ENCODE measurements at regions not wholly inside any gene's neighbourhood (a gene's known extent, or its start where the extent isn't known, plus 50 kb on each side); places are given as distances from the start of the nearest gene placed in this dataset.

DNA sequence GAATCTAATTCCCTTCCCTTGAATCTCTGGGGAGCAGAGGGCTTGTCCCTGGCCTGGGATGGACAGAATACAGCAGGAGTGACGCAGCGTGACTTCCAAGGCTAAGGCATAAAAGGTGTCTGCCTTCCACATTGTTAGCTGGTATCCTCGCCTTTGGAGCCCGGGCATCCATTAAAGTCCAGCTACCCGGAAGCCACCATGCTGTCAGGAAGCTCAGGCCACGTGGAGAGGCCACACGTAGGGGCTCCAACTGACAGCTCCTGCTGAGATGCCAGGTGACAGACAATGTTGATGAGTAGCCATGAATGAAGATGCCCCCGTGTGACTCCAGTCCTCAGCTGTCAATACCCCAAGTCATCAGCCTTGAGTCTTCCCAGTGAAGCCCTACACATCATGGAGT is 99.9 kb downstream of the OAT start:
- no peak overlapping the region for H3K27ac ChIP-seq
- H3K4me1 ChIP-seq = no peaks in the 10 kb centered on the region
- no peak overlapping the region for H3K4me3 ChIP-seq
- 86 to 88% methylated on average over 8 of the region's 8 CpGs for WGBS, 2 donors
- H3K9me3 ChIP-seq = no peaks in the 10 kb centered on the region
- intact Hi-C loops (cut with DNase I) = no loop called here
- no peak for FAIRE-seq
- ATAC-seq = no peak
- no peaks in the 10 kb centered on the region for H3K27me3 ChIP-seq
- TF ChIP-seq, protein P1, sequence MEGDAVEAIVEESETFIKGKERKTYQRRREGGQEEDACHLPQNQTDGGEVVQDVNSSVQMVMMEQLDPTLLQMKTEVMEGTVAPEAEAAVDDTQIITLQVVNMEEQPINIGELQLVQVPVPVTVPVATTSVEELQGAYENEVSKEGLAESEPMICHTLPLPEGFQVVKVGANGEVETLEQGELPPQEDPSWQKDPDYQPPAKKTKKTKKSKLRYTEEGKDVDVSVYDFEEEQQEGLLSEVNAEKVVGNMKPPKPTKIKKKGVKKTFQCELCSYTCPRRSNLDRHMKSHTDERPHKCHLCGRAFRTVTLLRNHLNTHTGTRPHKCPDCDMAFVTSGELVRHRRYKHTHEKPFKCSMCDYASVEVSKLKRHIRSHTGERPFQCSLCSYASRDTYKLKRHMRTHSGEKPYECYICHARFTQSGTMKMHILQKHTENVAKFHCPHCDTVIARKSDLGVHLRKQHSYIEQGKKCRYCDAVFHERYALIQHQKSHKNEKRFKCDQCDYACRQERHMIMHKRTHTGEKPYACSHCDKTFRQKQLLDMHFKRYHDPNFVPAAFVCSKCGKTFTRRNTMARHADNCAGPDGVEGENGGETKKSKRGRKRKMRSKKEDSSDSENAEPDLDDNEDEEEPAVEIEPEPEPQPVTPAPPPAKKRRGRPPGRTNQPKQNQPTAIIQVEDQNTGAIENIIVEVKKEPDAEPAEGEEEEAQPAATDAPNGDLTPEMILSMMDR (IDR thresholded peaks at IDR 0.05) = no peak
- no peaks in the 10 kb centered on the region for H3K36me3 ChIP-seq
- peak in 1 of 6 donors; percentile 4 for DNase-seq

DNA sequence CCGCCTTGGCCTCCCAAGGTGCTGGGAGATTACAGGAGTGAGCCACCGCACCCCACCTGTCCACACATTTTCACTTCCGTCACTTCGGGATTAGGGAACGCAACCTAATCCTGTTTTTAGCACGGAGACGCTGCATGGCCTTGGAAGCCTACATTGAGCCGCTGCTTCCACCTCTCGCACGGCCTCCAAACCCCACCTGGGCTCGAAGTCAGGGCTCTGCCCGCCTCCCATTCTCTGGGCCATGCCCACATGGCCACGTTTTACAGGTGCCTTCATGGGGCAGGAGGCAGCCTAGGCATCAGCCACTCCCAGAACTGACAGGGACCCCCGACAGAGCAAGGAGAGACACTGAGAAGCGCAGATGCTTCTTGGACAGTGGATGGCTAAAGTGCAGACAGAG is 100.6 kb downstream of the OAT start:
- no peaks in the 10 kb centered on the region for H3K36me3 ChIP-seq
- no peaks in the 10 kb centered on the region for H3K27me3 ChIP-seq
- no peaks in the 10 kb centered on the region for H3K4me1 ChIP-seq
- H3K4me3 ChIP-seq = no peak overlapping the region
- WGBS, 2 donors = 79 to 80% methylated on average over 15 of the region's 15 CpGs
- intact Hi-C loops (cut with DNase I) = no loop called here
- TF ChIP-seq, protein P1 (IDR thresholded peaks at IDR 0.05) = no peak
- DNase-seq (no peak), FAIRE-seq (no peak), ATAC-seq (no peak)
- no peaks in the 10 kb centered on the region for H3K9me3 ChIP-seq
- no peak overlapping the region for H3K27ac ChIP-seq

DNA sequence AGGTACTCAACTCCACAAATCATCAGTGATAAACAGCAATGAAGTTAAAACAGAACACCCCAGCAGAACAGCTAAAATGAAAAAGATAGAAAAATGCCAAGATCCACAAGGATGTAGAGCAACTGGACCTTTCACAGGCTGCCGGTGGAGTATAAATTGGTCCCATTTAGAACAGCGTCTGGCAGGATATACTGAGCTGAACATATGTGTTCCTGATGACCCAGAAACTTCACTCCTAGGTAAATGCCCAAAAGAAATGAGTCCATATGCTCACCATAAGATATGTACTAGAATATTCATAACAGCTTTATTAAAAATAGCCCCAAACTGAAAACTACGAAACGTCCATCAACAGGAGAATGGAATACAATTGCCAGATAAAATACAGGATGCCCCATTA is 102.4 kb downstream of the OAT start:
- H3K27me3 ChIP-seq = no peaks in the 10 kb centered on the region
- TF ChIP-seq, protein P1 (IDR thresholded peaks at IDR 0.05) = no peak
- intact Hi-C loops (cut with DNase I) = no loop called here
- WGBS, 2 donors = 79 to 82% methylated on average over 4 of the region's 4 CpGs
- ATAC-seq = no peak
- no peaks in the 10 kb centered on the region for H3K9me3 ChIP-seq
- no peak overlapping the region for H3K4me3 ChIP-seq
- DNase-seq = no peak
- no peak for FAIRE-seq
- no peak overlapping the region for H3K27ac ChIP-seq
- no peaks in the 10 kb centered on the region for H3K4me1 ChIP-seq
- no peaks in the 10 kb centered on the region for H3K36me3 ChIP-seq

DNA sequence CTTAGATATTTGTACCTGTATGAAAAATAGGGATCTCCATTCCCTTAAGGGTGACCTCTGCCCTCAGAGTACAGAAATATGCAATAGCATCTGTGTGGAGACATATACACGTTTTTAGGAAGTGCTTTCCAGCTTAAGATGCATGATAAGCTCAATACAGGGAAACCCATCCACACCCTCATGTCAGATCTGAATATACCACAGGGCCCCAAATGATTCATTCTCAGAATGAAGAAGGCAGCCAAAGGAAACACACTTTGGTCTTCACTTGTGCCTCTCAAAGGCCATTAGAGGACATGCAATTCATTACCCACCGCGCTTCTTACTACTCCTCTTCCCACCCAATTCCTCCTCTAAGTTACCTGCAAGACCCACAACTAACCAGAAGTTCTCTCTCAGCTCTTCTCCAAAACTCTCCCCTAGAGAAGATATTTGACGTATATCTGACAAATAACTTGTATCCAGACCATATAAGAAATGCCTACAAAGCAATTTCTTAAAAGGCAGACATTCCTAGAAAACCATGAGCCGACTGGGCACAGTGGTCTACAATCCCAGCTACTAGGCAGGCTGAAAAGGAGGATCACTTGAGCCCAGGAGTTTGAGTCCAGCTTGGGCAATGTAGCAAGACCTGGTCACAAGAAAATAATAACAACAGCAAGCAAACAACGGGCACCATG is 103.0 kb downstream of the OAT start:
- FAIRE-seq (no peak), ATAC-seq (no peak), DNase-seq (no peak)
- no peaks in the 10 kb centered on the region for H3K27me3 ChIP-seq
- H3K36me3 ChIP-seq = no peaks in the 10 kb centered on the region
- TF ChIP-seq, protein P1 (IDR thresholded peaks at IDR 0.05) = no peak
- H3K27ac ChIP-seq = no peak overlapping the region
- no peak overlapping the region for H3K4me3 ChIP-seq
- intact Hi-C loops (cut with DNase I) = no loop called here
- no peaks in the 10 kb centered on the region for H3K4me1 ChIP-seq
- H3K9me3 ChIP-seq = no peaks in the 10 kb centered on the region
- WGBS, 2 donors = 59 to 65% methylated on average over 6 of the region's 6 CpGs

DNA sequence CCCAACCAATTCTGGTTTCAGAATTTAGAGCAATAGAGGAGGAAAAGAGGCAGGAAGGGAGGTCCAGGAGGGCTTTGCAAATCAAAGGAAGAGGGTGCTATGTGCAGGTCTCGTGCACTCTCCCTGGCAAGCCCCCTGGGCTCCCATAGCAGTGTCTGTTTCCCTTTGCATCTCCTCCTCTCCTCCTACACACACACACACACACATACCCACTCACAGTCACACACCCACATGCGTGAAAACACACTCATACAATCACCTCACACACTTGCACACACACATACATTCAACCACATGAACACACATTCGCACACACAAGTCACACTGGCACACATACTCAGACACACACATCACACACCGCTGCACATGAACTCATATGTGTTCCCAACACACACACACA is 105.3 kb downstream of the OAT start:
- Histone ChIP-seq H3K4me3 (no peak overlapping the region), H3K4me1 (no peaks in the 10 kb centered on the region), H3K9me3 (no peaks in the 10 kb centered on the region), H3K36me3 (no peaks in the 10 kb centered on the region), H3K27me3 (no peaks in the 10 kb centered on the region), H3K27ac (no peak overlapping the region)
- ATAC-seq (no peak), FAIRE-seq (no peak), DNase-seq (no peak)
- 78 to 88% methylated on average over 4 of the region's 4 CpGs for WGBS, 2 donors
- intact Hi-C loops (cut with DNase I) = no loop called here
- TF ChIP-seq, protein P1 (IDR thresholded peaks at IDR 0.05) = no peak
